ENCODE measurements at regions not wholly inside any gene's neighbourhood (a gene's known extent, or its start where the extent isn't known, plus 50 kb on each side); places are given as distances from the start of the nearest gene placed in this dataset.
"Not testable (repeated sequence)": the region's sequence is repeated elsewhere in the genome, so short reads cannot be mapped to it uniquely, and the experiment has no call there.

DNA sequence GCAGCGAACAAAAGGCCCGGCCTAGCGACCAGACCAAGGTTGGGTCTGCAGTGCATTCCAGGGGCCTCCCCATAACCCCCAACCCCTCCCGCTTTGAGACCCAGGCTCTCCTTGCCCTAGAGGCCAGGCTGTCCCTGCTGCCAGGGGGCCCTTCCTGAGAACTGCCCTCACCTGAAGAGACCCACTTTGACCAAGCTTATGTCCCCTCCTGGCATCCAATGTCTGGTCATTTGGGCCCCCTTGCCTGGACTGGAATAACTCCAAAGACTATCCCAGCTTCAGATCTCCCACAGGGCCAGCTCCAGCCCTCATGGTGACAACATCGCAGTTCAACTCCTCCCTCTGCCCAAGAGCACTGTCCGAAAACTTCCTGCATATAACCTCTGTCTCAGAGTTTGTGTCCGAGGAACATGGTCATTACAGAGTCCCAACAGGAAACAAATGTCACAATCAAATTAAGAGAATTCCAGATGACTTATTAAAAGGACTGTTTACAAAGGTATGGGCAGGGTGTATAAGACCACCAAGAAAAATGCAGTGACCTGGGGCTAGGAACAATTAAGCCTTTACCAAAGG lies 125.0 kb downstream of the BANF2 start:
- H3K27me3 Mint-ChIP-seq, result no peaks in the 10 kb centered on the region
- H3K4me1 Mint-ChIP-seq, result peaks cover 15% of the 10 kb centered on the region
- no peak overlapping the region for H3K4me3 Mint-ChIP-seq
- no peak for ATAC-seq
- H3K9me3 Mint-ChIP-seq, result no peaks in the 10 kb centered on the region
- no peak overlapping the region for H3K27ac Mint-ChIP-seq
- no peaks in the 10 kb centered on the region for H3K36me3 Mint-ChIP-seq

DNA sequence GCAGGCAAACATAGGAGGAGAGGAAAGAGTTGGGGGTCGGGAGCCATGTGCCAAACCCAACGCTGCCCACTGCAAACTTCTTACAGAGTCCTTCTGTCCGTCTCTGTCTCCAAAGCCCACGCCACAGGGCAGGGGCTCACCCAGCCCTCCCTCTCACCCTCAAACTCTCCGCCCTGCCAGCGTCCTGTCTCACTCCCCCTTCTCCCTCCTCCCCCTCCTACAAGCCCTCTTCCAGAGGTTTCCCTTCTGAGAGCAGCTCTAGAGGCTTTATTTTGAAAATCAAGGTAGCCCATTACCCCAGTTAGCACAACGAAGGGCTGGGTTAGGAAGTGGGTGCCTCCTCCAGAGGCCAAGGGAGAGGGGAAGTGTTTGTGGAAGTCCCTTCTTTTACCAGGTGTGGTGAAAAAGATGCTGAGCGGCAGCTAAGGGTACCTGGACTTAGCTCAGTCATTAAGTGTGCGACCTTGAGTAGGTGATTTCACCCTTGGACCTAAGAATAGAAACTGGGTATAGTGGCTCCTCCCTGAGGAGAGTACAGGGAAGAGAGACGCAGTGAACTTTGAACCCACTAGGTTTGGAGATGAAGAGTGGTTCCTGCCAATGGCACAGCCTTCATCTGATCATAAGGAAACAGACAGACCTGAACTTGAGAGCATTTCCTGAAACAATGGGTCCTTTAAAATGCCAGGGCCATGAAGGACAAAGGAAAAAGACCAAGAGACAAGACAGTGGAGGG lies 123.8 kb downstream of the BANF2 start:
- ATAC-seq, result no peak
- no peaks in the 10 kb centered on the region for H3K27me3 Mint-ChIP-seq
- peaks cover 15% of the 10 kb centered on the region for H3K4me1 Mint-ChIP-seq
- no peak overlapping the region for H3K4me3 Mint-ChIP-seq
- H3K27ac Mint-ChIP-seq, result no peak overlapping the region
- H3K36me3 Mint-ChIP-seq, result no peaks in the 10 kb centered on the region
- H3K9me3 Mint-ChIP-seq, result peaks cover 4% of the 10 kb centered on the region

DNA sequence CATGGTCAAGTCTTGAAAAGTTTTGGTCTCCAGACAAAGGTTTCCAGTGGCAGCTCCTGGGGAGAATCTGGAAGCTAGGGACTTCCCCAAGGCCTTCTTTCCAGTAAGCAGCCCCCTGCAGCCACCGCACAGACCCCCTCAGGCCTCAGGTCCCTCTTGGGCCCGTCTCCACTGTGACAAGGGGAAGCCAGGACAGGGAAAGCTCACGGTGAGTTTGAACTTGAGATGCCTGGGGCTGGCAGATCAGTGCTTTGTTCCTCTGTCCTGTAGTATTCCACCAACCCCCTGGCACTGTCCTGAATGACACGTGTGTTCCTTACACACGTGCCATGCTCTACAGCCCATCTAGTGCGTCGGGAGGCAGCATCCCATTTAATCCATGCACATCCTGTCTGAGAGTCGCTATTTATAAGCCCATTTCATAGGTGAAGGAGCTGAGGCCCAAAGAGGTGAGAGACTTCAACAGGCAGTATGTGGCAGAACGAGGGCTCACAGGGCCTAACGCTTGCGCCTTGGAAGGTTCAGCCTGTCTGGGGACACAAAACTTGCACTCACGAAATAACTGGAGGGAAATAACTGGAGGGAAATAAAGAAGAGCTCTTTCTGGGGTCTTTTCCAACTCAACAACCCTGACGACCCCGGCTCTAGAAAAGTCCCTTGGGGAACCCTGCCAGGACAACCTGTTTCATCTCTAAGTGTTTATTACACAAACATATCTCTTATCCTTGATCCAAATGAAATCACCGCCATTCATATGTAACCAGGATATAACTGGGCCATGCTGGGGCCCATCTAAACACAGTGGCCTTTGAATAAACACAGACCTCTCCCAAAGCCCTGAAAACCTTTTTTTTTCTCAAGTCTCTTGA lies 123.0 kb downstream of the BANF2 start:
- peaks cover 15% of the 10 kb centered on the region for H3K4me1 Mint-ChIP-seq
- peaks cover 2% of the 10 kb centered on the region for H3K27me3 Mint-ChIP-seq
- peak overlapping the region; percentile 49 for H3K27ac Mint-ChIP-seq
- no peaks in the 10 kb centered on the region for H3K36me3 Mint-ChIP-seq
- H3K4me3 Mint-ChIP-seq, result no peak overlapping the region
- H3K9me3 Mint-ChIP-seq, result peaks cover 4% of the 10 kb centered on the region
- no peak for ATAC-seq

GRCh38 chr20:17822039-17822438 lies 122.3 kb downstream of the BANF2 start:
- peaks cover 10% of the 10 kb centered on the region for H3K27me3 Mint-ChIP-seq
- H3K36me3 Mint-ChIP-seq, result no peaks in the 10 kb centered on the region
- H3K9me3 Mint-ChIP-seq, result peaks cover 4% of the 10 kb centered on the region
- peaks cover 15% of the 10 kb centered on the region for H3K4me1 Mint-ChIP-seq
- peak overlapping the region; percentile 49 for H3K27ac Mint-ChIP-seq
- no peak for ATAC-seq
- no peak overlapping the region for H3K4me3 Mint-ChIP-seq

DNA sequence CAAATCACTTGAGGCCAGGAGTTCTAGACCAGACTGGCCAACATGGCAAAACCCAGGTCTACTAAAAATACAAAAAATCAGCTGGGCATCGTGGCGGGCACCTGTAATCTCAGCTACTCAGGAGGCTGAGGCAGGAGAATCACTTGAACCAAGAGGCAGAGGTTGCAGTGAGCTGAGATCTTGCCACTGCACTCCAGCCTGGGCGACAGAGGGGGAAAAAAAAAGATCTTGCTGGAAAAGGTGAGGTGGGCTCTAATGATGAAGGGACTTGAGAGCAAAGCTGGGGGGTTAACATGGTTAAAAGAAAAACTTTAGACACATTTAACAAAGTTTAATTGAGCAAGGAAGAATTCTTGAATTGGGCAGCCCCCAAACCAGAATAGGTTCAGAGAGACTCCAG lies 121.8 kb downstream of the BANF2 start:
- not testable (repeated sequence) for H3K9me3 Mint-ChIP-seq, H3K36me3 Mint-ChIP-seq, H3K4me3 Mint-ChIP-seq, ATAC-seq
- H3K27ac Mint-ChIP-seq, result peak overlapping the region; percentile 49
- H3K4me1 Mint-ChIP-seq, result peaks cover 15% of the 10 kb centered on the region
- peaks cover 11% of the 10 kb centered on the region for H3K27me3 Mint-ChIP-seq

- no peaks in the 10 kb centered on the region for H3K4me1 Mint-ChIP-seq
- H3K27me3 Mint-ChIP-seq, result peaks cover 11% of the 10 kb centered on the region
- no peaks in the 10 kb centered on the region for H3K36me3 Mint-ChIP-seq
- ATAC-seq, result no peak
- peaks cover 4% of the 10 kb centered on the region for H3K9me3 Mint-ChIP-seq
- H3K27ac Mint-ChIP-seq, result no peak overlapping the region
- H3K4me3 Mint-ChIP-seq, result no peak overlapping the region
Observed at GRCh38 chr20:17819395-17820093, 119.8 kb downstream of the BANF2 start.

- Mint-ChIP-seq H3K36me3 (no peaks in the 10 kb centered on the region), H3K4me3 (no peak overlapping the region)
Observed at GRCh38 chr20:17818187-17818586, 118.4 kb downstream of the BANF2 start.

GRCh38 chr20:17816804-17817587 lies 117.2 kb downstream of the BANF2 start:
- Mint-ChIP-seq H3K9me3 (peaks cover 4% of the 10 kb centered on the region), H3K36me3 (no peaks in the 10 kb centered on the region), H3K27me3 (peaks cover 11% of the 10 kb centered on the region), H3K27ac (no peak overlapping the region), H3K4me1 (no peaks in the 10 kb centered on the region), H3K4me3 (no peak overlapping the region)
- ATAC-seq, result no peak

More at GRCh38 chr20:17818187-17818586, 118.4 kb downstream of the BANF2 start:
- Mint-ChIP-seq H3K27ac (no peak overlapping the region), H3K4me1 (no peaks in the 10 kb centered on the region), H3K9me3 (peaks cover 4% of the 10 kb centered on the region), H3K27me3 (peaks cover 11% of the 10 kb centered on the region)
- ATAC-seq, result no peak

DNA sequence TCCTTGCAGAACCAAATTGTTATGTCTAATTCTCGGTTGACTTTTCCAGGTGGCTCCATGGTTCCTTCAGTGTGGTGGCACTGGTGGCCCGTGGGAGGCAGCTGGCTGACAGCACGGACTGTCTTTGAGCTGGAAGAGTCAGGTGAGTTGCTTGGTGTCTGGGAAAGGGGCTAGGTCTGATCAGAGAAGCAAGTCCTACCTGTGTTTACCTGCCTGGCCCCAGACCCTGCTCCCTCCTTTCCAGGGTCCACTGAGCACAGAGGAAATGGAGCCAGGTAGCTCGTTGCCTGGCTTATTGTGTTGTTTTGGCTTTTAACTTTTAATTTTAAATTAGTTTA lies 111.8 kb downstream of the BANF2 start:
- no peak overlapping the region for H3K27ac Mint-ChIP-seq
- no peaks in the 10 kb centered on the region for H3K9me3 Mint-ChIP-seq
- H3K36me3 Mint-ChIP-seq, result no peaks in the 10 kb centered on the region
- H3K4me3 Mint-ChIP-seq, result no peak overlapping the region
- no peak for ATAC-seq
- H3K27me3 Mint-ChIP-seq, result peaks cover 3% of the 10 kb centered on the region
- H3K4me1 Mint-ChIP-seq, result peaks cover 7% of the 10 kb centered on the region

DNA sequence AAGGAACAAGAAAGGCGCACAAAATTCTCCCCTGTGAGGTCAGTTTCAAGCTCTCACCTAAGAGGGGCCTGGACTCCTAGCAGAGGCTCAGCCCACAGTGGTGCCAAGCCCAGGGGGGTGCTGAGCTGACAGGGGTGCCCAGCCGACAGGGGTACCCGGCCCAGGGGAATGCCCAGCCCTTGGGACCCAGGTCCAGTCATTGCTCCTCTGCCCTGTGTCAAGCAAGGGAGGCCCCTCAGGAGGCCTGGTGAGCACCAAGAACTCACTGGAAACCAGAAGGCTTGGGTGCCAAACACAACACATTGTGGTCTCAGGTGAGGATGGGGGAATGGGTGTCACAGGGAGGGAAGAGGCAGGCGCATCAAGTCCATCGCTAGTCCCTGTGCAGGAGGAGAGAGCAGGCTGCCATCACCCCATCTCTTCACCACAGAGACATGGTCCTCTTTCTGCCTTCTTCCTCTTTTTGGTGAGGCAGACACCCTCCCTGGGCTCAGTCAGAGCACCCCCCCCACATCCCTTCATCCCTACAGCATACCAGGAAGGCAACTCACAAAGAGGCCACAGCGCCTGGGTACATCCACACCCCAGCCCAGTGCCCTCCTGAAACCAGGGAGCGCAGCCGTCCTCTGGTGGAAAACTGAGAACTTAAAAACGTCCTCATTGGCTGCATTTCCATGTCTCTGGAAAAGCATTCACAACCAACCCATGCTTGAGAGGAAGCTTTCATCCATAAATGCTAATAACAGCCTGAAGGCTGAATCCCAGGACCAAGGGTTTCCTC lies 111.3 kb downstream of the BANF2 start:
- Mint-ChIP-seq H3K4me1 (peaks cover 7% of the 10 kb centered on the region), H3K27ac (no peak overlapping the region), H3K36me3 (no peaks in the 10 kb centered on the region), H3K27me3 (peaks cover 8% of the 10 kb centered on the region), H3K9me3 (no peaks in the 10 kb centered on the region), H3K4me3 (no peak overlapping the region)
- ATAC-seq, result peak; percentile 55

DNA sequence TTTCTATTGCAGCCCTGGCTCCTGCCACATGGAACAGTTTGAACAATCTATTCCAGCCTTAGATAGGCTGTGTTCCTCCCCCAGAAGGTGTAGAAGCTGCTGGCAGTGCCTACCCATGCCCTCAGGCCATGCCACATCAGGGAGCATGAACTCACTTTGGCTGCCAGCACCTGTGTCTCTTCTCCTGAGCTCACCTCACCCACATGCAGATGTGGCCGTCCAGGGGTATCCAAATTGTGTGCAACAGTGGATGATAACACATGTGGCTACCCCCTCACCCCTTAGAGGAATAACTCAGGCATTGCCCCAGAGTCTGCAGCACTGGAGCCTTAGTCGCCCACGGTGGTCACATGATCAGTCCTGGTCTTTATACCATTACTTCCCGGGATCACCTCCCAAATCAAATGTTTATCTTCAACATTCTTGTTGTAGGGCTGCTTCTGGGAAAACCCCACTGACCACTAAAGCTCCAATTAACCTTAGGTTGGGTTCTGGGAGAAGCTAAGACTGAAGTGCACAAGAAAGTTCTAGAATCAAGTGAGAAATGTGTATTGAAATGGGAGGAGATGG lies 110.4 kb downstream of the BANF2 start:
- Mint-ChIP-seq H3K4me1 (peaks cover 7% of the 10 kb centered on the region), H3K36me3 (no peaks in the 10 kb centered on the region), H3K4me3 (no peak overlapping the region), H3K27me3 (peaks cover 9% of the 10 kb centered on the region), H3K9me3 (no peaks in the 10 kb centered on the region), H3K27ac (no peak overlapping the region)
- ATAC-seq, result no peak

GRCh38 chr20:17809362-17810061 lies 109.7 kb downstream of the BANF2 start:
- peaks cover 9% of the 10 kb centered on the region for H3K27me3 Mint-ChIP-seq
- peaks cover 7% of the 10 kb centered on the region for H3K4me1 Mint-ChIP-seq
- H3K27ac Mint-ChIP-seq, result no peak overlapping the region
- no peak for ATAC-seq
- H3K36me3 Mint-ChIP-seq, result no peaks in the 10 kb centered on the region
- no peaks in the 10 kb centered on the region for H3K9me3 Mint-ChIP-seq
- no peak overlapping the region for H3K4me3 Mint-ChIP-seq

- Mint-ChIP-seq H3K4me1 (peaks cover 7% of the 10 kb centered on the region), H3K36me3 (no peaks in the 10 kb centered on the region), H3K27me3 (peaks cover 9% of the 10 kb centered on the region), H3K4me3 (no peak overlapping the region), H3K9me3 (no peaks in the 10 kb centered on the region), H3K27ac (no peak overlapping the region)
- no peak for ATAC-seq
Observed at GRCh38 chr20:17808782-17809181, 109.0 kb downstream of the BANF2 start.

All from stimulated activated memory B cell treated with anti-CD40 and anti-IgM and Interleukin-4, amounts not matched to agents 10 μg/mL and 1 μg/mL and 100 μg/mL, for 72 hours (primary cell).